ENCODE measurements at regions not wholly inside any gene's neighbourhood (a gene's known extent, or its start where the extent isn't known, plus 50 kb on each side); places are given as distances from the start of the nearest gene placed in this dataset.

GRCh38 chr10:113219446-113219845 is 269.4 kb downstream of the TCF7L2 start:
- Histone ChIP-seq H3K36me3 (no peaks in the 10 kb centered on the region), H3K27me3 (no peaks in the 10 kb centered on the region), H3K4me1 (no peaks in the 10 kb centered on the region), H3K27ac (no peak overlapping the region), H3K9me3 (no peaks in the 10 kb centered on the region), H3K4me3 (no peak overlapping the region)
- no peak for TF ChIP-seq CTCF (IDR thresholded peaks at IDR 0.05)
- ATAC-seq = no peak
- WGBS, 2 donors = 89 to 93% methylated on average over 7 of the region's 7 CpGs
- intact Hi-C loops (cut with DNase I) = no loop called here
- no peak for FAIRE-seq
- DNase-seq = no peak

- DNase-seq = no peak
- no peak for TF ChIP-seq CTCF (IDR thresholded peaks at IDR 0.05)
- no peaks in the 10 kb centered on the region for H3K27me3 ChIP-seq
These were observed 271.7 kb downstream of the TCF7L2 start for GRCh38 chr10:113221756-113222168.

GRCh38 chr10:113222207-113222606 is 272.2 kb downstream of the TCF7L2 start:
- WGBS, 2 donors = 56 to 64% methylated on average over 12 of the region's 12 CpGs
- H3K27ac ChIP-seq = no peak overlapping the region
- H3K9me3 ChIP-seq = no peaks in the 10 kb centered on the region
- no peaks in the 10 kb centered on the region for H3K27me3 ChIP-seq
- intact Hi-C loops (cut with DNase I) = no loop called here
- ATAC-seq = no peak
- no peak for TF ChIP-seq CTCF (IDR thresholded peaks at IDR 0.05)
- no peak for DNase-seq
- H3K4me3 ChIP-seq = no peak overlapping the region
- FAIRE-seq = no peak
- no peaks in the 10 kb centered on the region for H3K36me3 ChIP-seq
- no peaks in the 10 kb centered on the region for H3K4me1 ChIP-seq

More at GRCh38 chr10:113221756-113222168, 271.7 kb downstream of the TCF7L2 start:
- 65 to 72% methylated on average over 6 of the region's 6 CpGs for WGBS, 2 donors
- ATAC-seq = no peak
- Histone ChIP-seq H3K4me3 (no peak overlapping the region), H3K4me1 (no peaks in the 10 kb centered on the region), H3K27ac (no peak overlapping the region), H3K36me3 (no peaks in the 10 kb centered on the region), H3K9me3 (no peaks in the 10 kb centered on the region)
- intact Hi-C loops (cut with DNase I) = no loop called here
- no peak for FAIRE-seq

GRCh38 chr10:113225364-113225763 is 275.3 kb downstream of the TCF7L2 start:
- no peaks in the 10 kb centered on the region for H3K36me3 ChIP-seq
- intact Hi-C loops (cut with DNase I) = no loop called here
- WGBS, 2 donors = 70 to 97% methylated on average over 2 of the region's 2 CpGs

GRCh38 chr10:113225903-113226302 is 275.9 kb downstream of the TCF7L2 start:
- Histone ChIP-seq H3K9me3 (no peaks in the 10 kb centered on the region), H3K36me3 (no peaks in the 10 kb centered on the region), H3K27ac (no peak overlapping the region), H3K4me1 (no peaks in the 10 kb centered on the region), H3K27me3 (no peaks in the 10 kb centered on the region), H3K4me3 (no peak overlapping the region)
- 73 to 76% methylated on average over 11 of the region's 11 CpGs for WGBS, 2 donors
- DNase-seq = no peak
- no peak for ATAC-seq
- intact Hi-C loops (cut with DNase I) = no loop called here
- TF ChIP-seq CTCF (IDR thresholded peaks at IDR 0.05) = no peak
- FAIRE-seq = no peak

More at GRCh38 chr10:113225364-113225763, 275.3 kb downstream of the TCF7L2 start:
- H3K4me3 ChIP-seq = no peak overlapping the region
- FAIRE-seq (no peak), DNase-seq (no peak), ATAC-seq (no peak)
- H3K4me1 ChIP-seq = no peaks in the 10 kb centered on the region
- no peaks in the 10 kb centered on the region for H3K27me3 ChIP-seq
- H3K27ac ChIP-seq = no peak overlapping the region
- H3K9me3 ChIP-seq = no peaks in the 10 kb centered on the region
- TF ChIP-seq CTCF (IDR thresholded peaks at IDR 0.05) = no peak

All from pancreas (tissue), 10 donors.